Esophagus squamous epithelium (tissue), 4 donors: ENCODE measurements at regions not wholly inside any gene's neighbourhood (a gene's known extent, or its start where the extent isn't known, plus 50 kb on each side); places are given as distances from the start of the nearest gene placed in this dataset.

Experiments used
- CTCF ChIP-seq, 6 experiments: fragments of 450-650 bp in 4 of 6; fragments of 200-600 bp in 2 of 6; sonication (generic) in 2 of 6; IDR thresholded peaks; one replicate each; pipeline ENCODE4 v1.5.1; 2016 to 2019; ENCODE audit warnings: antibody characterized with exemption in 6 of 6, mild to moderate bottlenecking in 4 of 6, moderate library complexity in 4 of 6
- POLR2A ChIP-seq, 4 donors: fragments of 450-650 bp; IDR thresholded peaks; one replicate each; pipeline ENCODE4 v1.6.1; 2017; ENCODE audit warnings: antibody characterized with exemption in 4 of 4, mild to moderate bottlenecking in 4 of 4, moderate library complexity in 3 of 4

DNA sequence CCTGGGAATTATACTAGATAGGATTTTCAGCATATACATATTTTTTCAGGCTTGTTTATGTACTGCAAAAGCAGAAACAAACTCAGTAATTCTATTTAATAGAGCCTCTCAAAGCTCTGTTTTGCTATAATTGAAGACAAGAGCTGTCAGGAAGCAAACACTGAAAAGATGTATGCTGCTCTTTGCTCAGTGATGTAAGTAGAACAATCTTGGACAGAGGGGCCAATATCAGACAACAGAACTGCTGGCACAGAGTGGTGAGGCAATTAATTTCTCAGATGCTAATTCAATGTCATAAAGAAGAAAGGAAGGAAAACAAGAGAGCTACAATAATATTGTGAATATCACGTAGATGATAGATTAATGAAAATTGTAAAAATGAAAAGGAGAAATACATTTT is 663.3 kb upstream of the ADGRB3 start:
- TF ChIP-seq POLR2A (IDR thresholded peaks at IDR 0.05): no peak
- no peak for TF ChIP-seq CTCF (IDR thresholded peaks at IDR 0.05)
